Cardiac muscle cell (in vitro differentiated cells and primary cell): ENCODE measurements at regions not wholly inside any gene's neighbourhood (a gene's known extent, or its start where the extent isn't known, plus 50 kb on each side); places are given as distances from the start of the nearest gene placed in this dataset.
"Not testable (repeated sequence)": the region's sequence is repeated elsewhere in the genome, so short reads cannot be mapped to it uniquely, and the experiment has no call there.

Experiments
- DNase-seq, 2 donors: peaks; one replicate each; pipeline versions ENCODE4 v3.0.0 to v3.0.0-alpha.2; 2010 to 2017; ENCODE audit warnings: low read depth in 1 of 2, low spot score in 1 of 2
- H3K27ac ChIP-seq: fragments of 200-600 bp; sonication (generic); 2 replicates; pipeline ENCODE4 v1.5.1; 2016
- H3K27me3 ChIP-seq: fragments of 200-600 bp; sonication (generic); 2 replicates; pipeline ENCODE4 v1.6.0; 2016; ENCODE audit warnings: control low read depth
- H3K36me3 ChIP-seq: fragments of 200-600 bp; sonication (generic); 2 replicates; pipeline ENCODE4 v1.5.1; 2016; ENCODE audit warnings: control low read depth
- H3K4me1 ChIP-seq: fragments of 200-600 bp; sonication (generic); 2 replicates; pipeline ENCODE4 v1.8.1; 2017; ENCODE audit warnings: low read depth, mild to moderate bottlenecking, mixed run types
- H3K4me3 ChIP-seq: fragments of 200-600 bp; sonication (generic); 2 replicates; pipeline ENCODE4 v1.5.1; 2016; ENCODE audit warnings: mild to moderate bottlenecking
- H3K9me3 ChIP-seq: fragments of 200-600 bp; sonication (generic); 2 replicates; pipeline ENCODE4 v1.5.1; 2017; ENCODE audit warnings: low read depth, mild to moderate bottlenecking, control low read depth
- TF ChIP-seq, protein P1 (sequence below): IDR thresholded peaks from 2 replicates; pipeline ENCODE4 v1.5.1; 2012; ENCODE audit warnings: low read depth, mild to moderate bottlenecking, low read length

DNA sequence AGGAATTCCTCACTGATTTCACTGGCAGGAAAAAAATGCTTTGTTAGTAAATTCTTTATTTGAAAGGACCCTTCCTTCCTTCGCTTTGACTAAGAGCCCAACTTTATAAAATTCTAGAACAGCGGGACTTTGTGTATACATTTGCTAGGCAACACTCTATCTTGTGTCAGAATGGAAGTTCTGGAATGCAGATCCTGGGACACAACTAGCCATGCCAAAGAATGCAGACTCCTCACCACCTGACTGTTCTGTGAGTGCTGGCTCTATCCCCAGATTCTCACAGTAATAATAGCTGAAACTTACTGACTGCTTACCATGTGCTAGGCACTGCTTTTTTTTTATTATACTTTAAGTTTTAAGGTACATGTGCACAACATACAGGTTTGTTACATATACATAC, 73.3 kb upstream of the ZDHHC15 start:
- Histone ChIP-seq H3K4me1 (no peaks in the 10 kb centered on the region), H3K9me3 (no peaks in the 10 kb centered on the region), H3K27ac (no peak overlapping the region), H3K4me3 (no peak overlapping the region), H3K36me3 (no peaks in the 10 kb centered on the region), H3K27me3 (no peaks in the 10 kb centered on the region)
- TF ChIP-seq, protein P1, sequence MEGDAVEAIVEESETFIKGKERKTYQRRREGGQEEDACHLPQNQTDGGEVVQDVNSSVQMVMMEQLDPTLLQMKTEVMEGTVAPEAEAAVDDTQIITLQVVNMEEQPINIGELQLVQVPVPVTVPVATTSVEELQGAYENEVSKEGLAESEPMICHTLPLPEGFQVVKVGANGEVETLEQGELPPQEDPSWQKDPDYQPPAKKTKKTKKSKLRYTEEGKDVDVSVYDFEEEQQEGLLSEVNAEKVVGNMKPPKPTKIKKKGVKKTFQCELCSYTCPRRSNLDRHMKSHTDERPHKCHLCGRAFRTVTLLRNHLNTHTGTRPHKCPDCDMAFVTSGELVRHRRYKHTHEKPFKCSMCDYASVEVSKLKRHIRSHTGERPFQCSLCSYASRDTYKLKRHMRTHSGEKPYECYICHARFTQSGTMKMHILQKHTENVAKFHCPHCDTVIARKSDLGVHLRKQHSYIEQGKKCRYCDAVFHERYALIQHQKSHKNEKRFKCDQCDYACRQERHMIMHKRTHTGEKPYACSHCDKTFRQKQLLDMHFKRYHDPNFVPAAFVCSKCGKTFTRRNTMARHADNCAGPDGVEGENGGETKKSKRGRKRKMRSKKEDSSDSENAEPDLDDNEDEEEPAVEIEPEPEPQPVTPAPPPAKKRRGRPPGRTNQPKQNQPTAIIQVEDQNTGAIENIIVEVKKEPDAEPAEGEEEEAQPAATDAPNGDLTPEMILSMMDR = no peak
- no peak for DNase-seq

DNA sequence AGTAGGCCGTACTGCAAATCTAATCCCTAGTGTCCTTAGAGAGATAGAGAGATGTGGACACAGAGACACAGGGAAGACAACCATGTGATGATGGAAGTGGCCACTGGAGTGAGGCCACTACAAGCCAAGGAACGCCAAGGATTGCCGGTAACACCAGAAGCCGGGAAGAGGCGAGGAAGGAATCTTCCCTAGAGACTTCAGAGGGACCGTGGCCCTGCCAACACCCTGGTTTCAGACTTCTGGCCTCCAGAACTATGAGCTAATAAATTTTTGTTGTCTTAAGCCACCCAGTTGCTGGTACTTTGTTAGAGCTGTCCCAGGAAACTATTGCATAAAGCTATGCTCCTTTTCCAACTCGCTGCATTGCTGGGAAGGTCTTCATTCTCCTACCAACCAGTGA, 70.3 kb upstream of the ZDHHC15 start:
- not testable (repeated sequence) for H3K4me3 ChIP-seq, H3K4me1 ChIP-seq, DNase-seq, H3K27ac ChIP-seq, H3K27me3 ChIP-seq, H3K9me3 ChIP-seq, H3K36me3 ChIP-seq

DNA sequence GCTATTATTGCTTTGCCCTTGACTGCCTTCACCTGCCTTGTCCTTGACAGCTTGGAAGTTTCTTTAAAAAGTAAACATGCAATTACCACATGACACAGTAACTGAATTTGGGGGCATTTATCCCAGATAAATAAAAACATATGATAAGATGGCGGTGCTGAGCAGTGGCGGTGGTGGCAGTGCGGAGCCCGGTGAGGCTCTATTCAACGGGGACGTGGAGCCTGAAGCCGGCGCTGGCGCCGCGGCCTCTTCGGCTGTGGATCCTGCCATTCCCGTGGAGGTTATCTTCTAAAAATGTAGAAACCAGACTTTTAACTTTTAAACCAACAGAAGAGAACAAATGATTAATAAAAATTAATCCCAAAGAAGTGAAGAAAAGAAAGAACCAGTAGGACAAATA, 59.7 kb upstream of the ZDHHC15 start:
- no peaks in the 10 kb centered on the region for H3K4me1 ChIP-seq
- DNase-seq = no peak
- no peaks in the 10 kb centered on the region for H3K27me3 ChIP-seq
- no peaks in the 10 kb centered on the region for H3K9me3 ChIP-seq
- TF ChIP-seq, protein P1 = no peak
- no peaks in the 10 kb centered on the region for H3K36me3 ChIP-seq
- H3K27ac ChIP-seq = no peak overlapping the region
- no peak overlapping the region for H3K4me3 ChIP-seq
